Neural cell (in vitro differentiated cells): ENCODE measurements at regions not wholly inside any gene's neighbourhood (a gene's known extent, or its start where the extent isn't known, plus 50 kb on each side); places are given as distances from the start of the nearest gene placed in this dataset.

Source experiments
- H2AFZ ChIP-seq: fragments of 200-600, 300-800 bp; sonication (generic), shearing (Covaris generic); 2 replicates; pipeline ENCODE4 v1.6.0; 2014; ENCODE audit warnings: low read depth, mild to moderate bottlenecking, antibody characterized with exemption, low read length, moderate library complexity
- H3F3A ChIP-seq: fragments of 200-600 bp; shearing (Covaris generic); 2 replicates; pipeline ENCODE4 v1.6.1; 2016; ENCODE audit warnings: mild to moderate bottlenecking, moderate library complexity, mixed read lengths, antibody characterized with exemption, low read length; ENCODE audit not compliant: insufficient read depth, poor library complexity, severe bottlenecking
- H3K27ac ChIP-seq: fragments of 200-600, 300-800 bp; sonication (generic), shearing (Covaris generic); 2 replicates; pipeline ENCODE4 v1.5.1; 2014; ENCODE audit warnings: mild to moderate bottlenecking, low read length, moderate library complexity
- H3K27me3 ChIP-seq: fragments of 300-800, 200-600 bp; sonication (generic), shearing (Covaris generic); 2 replicates; pipeline ENCODE4 v1.6.0; 2014; ENCODE audit warnings: mild to moderate bottlenecking, low read depth, low read length, moderate library complexity; ENCODE audit not compliant: insufficient read depth
- H3K36me3 ChIP-seq: fragments of 300-800, 200-600 bp; sonication (generic), shearing (Covaris generic); 2 replicates; pipeline ENCODE4 v1.5.1; 2014; ENCODE audit warnings: mild to moderate bottlenecking, antibody characterized with exemption, low read length, moderate library complexity; ENCODE audit not compliant: insufficient read depth
- H3K4me2 ChIP-seq: fragments of 300-800, 200-600 bp; sonication (generic), shearing (Covaris generic); 2 replicates; pipeline ENCODE4 v1.6.0; 2014; ENCODE audit warnings: mild to moderate bottlenecking, low read length
- H3K4me3 ChIP-seq: fragments of 300-800, 200-600 bp; sonication (generic), shearing (Covaris generic); 2 replicates; pipeline ENCODE4 v1.5.1; 2014; ENCODE audit warnings: mild to moderate bottlenecking, low read length, moderate library complexity
- H3K79me2 ChIP-seq: fragments of 200-600 bp; shearing (Covaris generic); replicated peaks from 2 replicates; pipeline ENCODE4 v1.6.0; 2014; ENCODE audit warnings: mild to moderate bottlenecking, low read length, moderate library complexity; ENCODE audit not compliant: insufficient read depth
- H3K9ac ChIP-seq: fragments of 300-800, 200-600 bp; sonication (generic), shearing (Covaris generic); 2 replicates; pipeline ENCODE4 v1.6.1; 2016; ENCODE audit warnings: mild to moderate bottlenecking, low read length, mixed read lengths
- H3K9me2 ChIP-seq: fragments of 200-600 bp; shearing (Covaris generic); 2 replicates; pipeline ENCODE4 v1.6.1; 2016; ENCODE audit warnings: mild to moderate bottlenecking, low read length, mixed read lengths; ENCODE audit not compliant: insufficient read depth
- H3K9me3 ChIP-seq: fragments of 200-600, 300-800 bp; sonication (generic), shearing (Covaris generic); 2 replicates; pipeline ENCODE4 v1.6.1; 2016; ENCODE audit warnings: mild to moderate bottlenecking, mixed run types, low read length, moderate library complexity, mixed read lengths
- H4K20me1 ChIP-seq: fragments of 200-600 bp; shearing (Covaris generic); 2 replicates; pipeline ENCODE4 v1.6.1; 2016; ENCODE audit warnings: mild to moderate bottlenecking, mixed run types; ENCODE audit not compliant: insufficient read depth
- EP300 ChIP-seq: fragments of 450-650 bp; conservative IDR thresholded peaks from 2 replicates; pipeline ENCODE4 v1.6.1; 2014; ENCODE audit warnings: antibody characterized with exemption, mild to moderate bottlenecking, moderate library complexity; ENCODE audit not compliant: poor library complexity, severe bottlenecking
- POLR2AphosphoS5 ChIP-seq: IDR thresholded peaks from 2 replicates; pipeline ENCODE4 v1.6.1; 2012
- TAF1 ChIP-seq: IDR thresholded peaks from 2 replicates; pipeline ENCODE4 v1.6.1; 2012; ENCODE audit warnings: low read depth
- TF ChIP-seq, protein P1 (sequence below): fragments of 450-650 bp; IDR thresholded peaks from 2 replicates; pipeline ENCODE4 v1.5.1; 2014; ENCODE audit warnings: antibody characterized with exemption, mild to moderate bottlenecking, moderate library complexity; ENCODE audit not compliant: poor library complexity, severe bottlenecking
- TF ChIP-seq, protein P2 (sequence below): IDR thresholded peaks from 2 replicates; pipeline ENCODE4 v1.6.1; 2012; ENCODE audit warnings: borderline replicate concordance

DNA sequence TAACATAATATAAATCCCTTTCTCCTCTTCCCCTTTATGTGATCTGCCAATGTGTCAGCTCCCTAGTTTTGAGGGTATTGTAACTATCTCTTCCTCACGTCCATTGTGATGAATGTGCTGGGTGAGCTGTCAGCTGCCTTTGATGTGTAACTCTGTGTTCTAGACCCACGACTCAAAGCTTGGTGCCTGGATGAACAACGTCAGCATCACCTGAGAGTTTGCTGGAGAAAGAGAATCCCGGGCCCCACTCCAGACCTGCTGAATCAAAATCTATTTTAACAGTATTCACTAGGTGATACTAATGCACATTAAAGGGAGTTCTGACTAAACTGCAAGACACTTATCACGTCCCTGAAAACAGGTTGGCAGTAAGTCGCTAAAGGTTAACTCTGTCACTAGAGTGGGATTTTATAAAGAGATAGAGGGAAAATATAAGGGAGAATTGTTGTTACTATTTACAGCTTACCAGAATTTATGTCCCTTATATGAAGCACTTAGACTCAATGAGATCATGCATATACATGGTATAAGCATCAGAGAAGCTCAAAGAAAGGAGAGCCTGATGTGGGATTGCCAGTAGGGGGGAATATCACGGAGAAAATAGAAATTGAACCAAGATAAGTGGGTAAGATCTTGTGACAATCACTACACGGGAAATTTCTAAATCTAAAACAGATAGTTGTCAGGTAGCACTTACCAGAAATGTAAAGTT, 423.8 kb upstream of the SLC30A5 start:
- no peaks in the 10 kb centered on the region for H3F3A ChIP-seq
- no peaks in the 10 kb centered on the region for H3K36me3 ChIP-seq
- H3K9me2 ChIP-seq, result no peaks in the 10 kb centered on the region
- no peak overlapping the region for H2AFZ ChIP-seq
- no peak overlapping the region for H3K4me3 ChIP-seq
- H4K20me1 ChIP-seq, result no peaks in the 10 kb centered on the region
- no peak overlapping the region for H3K4me2 ChIP-seq
- H3K9me3 ChIP-seq, result no peaks in the 10 kb centered on the region
- no peaks in the 10 kb centered on the region for H3K27me3 ChIP-seq
- no peak overlapping the region for H3K9ac ChIP-seq
- H3K27ac ChIP-seq, result peak overlapping the region; percentile 36
- peak; percentile 22 for TF ChIP-seq EP300
- no peak for TF ChIP-seq TAF1
- TF ChIP-seq, protein P1, sequence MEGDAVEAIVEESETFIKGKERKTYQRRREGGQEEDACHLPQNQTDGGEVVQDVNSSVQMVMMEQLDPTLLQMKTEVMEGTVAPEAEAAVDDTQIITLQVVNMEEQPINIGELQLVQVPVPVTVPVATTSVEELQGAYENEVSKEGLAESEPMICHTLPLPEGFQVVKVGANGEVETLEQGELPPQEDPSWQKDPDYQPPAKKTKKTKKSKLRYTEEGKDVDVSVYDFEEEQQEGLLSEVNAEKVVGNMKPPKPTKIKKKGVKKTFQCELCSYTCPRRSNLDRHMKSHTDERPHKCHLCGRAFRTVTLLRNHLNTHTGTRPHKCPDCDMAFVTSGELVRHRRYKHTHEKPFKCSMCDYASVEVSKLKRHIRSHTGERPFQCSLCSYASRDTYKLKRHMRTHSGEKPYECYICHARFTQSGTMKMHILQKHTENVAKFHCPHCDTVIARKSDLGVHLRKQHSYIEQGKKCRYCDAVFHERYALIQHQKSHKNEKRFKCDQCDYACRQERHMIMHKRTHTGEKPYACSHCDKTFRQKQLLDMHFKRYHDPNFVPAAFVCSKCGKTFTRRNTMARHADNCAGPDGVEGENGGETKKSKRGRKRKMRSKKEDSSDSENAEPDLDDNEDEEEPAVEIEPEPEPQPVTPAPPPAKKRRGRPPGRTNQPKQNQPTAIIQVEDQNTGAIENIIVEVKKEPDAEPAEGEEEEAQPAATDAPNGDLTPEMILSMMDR, result no peak
- TF ChIP-seq, protein P2, sequence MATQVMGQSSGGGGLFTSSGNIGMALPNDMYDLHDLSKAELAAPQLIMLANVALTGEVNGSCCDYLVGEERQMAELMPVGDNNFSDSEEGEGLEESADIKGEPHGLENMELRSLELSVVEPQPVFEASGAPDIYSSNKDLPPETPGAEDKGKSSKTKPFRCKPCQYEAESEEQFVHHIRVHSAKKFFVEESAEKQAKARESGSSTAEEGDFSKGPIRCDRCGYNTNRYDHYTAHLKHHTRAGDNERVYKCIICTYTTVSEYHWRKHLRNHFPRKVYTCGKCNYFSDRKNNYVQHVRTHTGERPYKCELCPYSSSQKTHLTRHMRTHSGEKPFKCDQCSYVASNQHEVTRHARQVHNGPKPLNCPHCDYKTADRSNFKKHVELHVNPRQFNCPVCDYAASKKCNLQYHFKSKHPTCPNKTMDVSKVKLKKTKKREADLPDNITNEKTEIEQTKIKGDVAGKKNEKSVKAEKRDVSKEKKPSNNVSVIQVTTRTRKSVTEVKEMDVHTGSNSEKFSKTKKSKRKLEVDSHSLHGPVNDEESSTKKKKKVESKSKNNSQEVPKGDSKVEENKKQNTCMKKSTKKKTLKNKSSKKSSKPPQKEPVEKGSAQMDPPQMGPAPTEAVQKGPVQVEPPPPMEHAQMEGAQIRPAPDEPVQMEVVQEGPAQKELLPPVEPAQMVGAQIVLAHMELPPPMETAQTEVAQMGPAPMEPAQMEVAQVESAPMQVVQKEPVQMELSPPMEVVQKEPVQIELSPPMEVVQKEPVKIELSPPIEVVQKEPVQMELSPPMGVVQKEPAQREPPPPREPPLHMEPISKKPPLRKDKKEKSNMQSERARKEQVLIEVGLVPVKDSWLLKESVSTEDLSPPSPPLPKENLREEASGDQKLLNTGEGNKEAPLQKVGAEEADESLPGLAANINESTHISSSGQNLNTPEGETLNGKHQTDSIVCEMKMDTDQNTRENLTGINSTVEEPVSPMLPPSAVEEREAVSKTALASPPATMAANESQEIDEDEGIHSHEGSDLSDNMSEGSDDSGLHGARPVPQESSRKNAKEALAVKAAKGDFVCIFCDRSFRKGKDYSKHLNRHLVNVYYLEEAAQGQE, result peak; percentile 44
- TF ChIP-seq POLR2AphosphoS5, result peak; percentile 47
- H3K79me2 ChIP-seq, result no peaks in the 10 kb centered on the region

DNA sequence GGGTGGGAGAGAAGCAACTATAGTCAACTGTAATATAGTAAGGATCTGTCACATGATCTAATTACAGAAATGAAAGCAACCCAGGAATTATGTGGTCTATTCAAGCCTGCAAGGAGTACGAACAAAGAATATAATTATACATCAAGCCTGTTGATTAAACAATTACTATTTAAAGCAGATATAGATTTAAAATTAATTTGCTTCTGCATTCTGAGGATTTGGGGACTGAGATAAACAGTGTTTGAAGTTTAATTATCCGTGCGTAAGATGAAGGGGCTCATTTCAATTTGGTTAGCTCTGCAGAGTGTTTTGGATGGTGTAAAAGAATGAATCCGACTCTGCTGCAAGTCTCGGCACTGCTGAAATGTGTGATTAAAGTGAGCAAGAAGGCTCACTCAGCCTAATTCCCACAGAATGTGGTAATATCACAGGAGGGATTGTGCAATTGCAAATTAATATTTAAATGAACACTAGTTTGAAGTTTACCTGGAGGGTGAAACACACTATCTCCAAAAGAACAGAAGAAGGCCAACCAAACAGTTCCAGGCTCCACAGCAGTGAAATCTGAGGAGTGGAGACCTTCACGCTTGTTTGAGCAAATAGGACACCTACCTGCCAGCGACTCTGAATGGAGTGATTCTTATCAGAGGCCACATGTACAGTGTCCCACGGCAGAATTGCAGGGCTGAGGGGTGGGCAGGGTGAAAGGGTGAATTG, 420.6 kb upstream of the SLC30A5 start:
- Histone ChIP-seq H3K79me2 (no peaks in the 10 kb centered on the region), H3K9me3 (no peaks in the 10 kb centered on the region), H3K9ac (no peak overlapping the region), H3K27ac (no peak overlapping the region), H3K4me3 (no peak overlapping the region), H2AFZ (no peak overlapping the region), H3K27me3 (no peaks in the 10 kb centered on the region), H3K4me2 (no peak overlapping the region), H3K9me2 (no peaks in the 10 kb centered on the region), H4K20me1 (no peaks in the 10 kb centered on the region), H3K36me3 (no peaks in the 10 kb centered on the region), H3F3A (no peaks in the 10 kb centered on the region)
- TF ChIP-seq, protein P2, result no peak
- no peak for TF ChIP-seq POLR2AphosphoS5
- TF ChIP-seq, protein P1, result no peak
